Testis (tissue), 2 donors: ENCODE measurements at regions not wholly inside any gene's neighbourhood (a gene's known extent, or its start where the extent isn't known, plus 50 kb on each side); places are given as distances from the start of the nearest gene placed in this dataset.

Experiments
- CTCF ChIP-seq, 3 experiments: fragments of 450-650 bp in 2 of 3; fragments of 200-600 bp in 1 of 3; sonication (generic) in 1 of 3; IDR thresholded peaks; one replicate each; pipeline ENCODE4 v1.5.1; 2016 to 2019; ENCODE audit warnings: antibody characterized with exemption in 3 of 3, mild to moderate bottlenecking in 2 of 3, moderate library complexity in 1 of 3
- POLR2A ChIP-seq: fragments of 450-650 bp; IDR thresholded peaks from one replicate; pipeline ENCODE4 v1.6.1; 2017; ENCODE audit warnings: antibody characterized with exemption, mild to moderate bottlenecking, moderate library complexity

GRCh38 chr5:163677092-163677491 lies 171.7 kb downstream of the MAT2B start:
- no peak for TF ChIP-seq CTCF (IDR thresholded peaks at IDR 0.05)
- no peak for TF ChIP-seq POLR2A
